HG02938 (cell line): ENCODE measurements at regions not wholly inside any gene's neighbourhood (a gene's known extent, or its start where the extent isn't known, plus 50 kb on each side); places are given as distances from the start of the nearest gene placed in this dataset.

Experiments used
- ATAC-seq: cut with Tn5 transposase; IDR thresholded peaks from one replicate; pipeline ENCODE4 v1.9.1; 2021; ENCODE audit warnings: mild to moderate bottlenecking, moderate library complexity; ENCODE audit not compliant: unreplicated experiment

DNA sequence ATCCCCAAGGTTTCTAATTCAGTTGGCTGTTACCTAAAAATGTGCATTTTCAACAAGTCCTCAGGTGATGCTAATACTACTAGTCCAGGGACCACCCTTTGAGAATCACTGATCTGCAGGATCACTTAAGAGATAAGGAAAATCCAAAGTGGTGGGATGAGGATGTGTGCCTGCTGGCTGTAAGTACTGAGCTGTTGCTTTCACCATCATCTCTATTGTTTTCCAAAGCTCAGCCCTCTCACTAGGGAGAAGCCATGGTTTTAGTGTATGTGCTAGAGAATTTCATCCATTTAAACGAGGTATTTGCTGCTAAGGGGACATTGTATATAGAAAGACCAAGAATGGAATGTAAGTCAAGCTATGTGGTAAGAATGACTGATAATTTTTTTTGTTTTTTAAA, 202.3 kb downstream of the KIF21A start:
- no peak for ATAC-seq

DNA sequence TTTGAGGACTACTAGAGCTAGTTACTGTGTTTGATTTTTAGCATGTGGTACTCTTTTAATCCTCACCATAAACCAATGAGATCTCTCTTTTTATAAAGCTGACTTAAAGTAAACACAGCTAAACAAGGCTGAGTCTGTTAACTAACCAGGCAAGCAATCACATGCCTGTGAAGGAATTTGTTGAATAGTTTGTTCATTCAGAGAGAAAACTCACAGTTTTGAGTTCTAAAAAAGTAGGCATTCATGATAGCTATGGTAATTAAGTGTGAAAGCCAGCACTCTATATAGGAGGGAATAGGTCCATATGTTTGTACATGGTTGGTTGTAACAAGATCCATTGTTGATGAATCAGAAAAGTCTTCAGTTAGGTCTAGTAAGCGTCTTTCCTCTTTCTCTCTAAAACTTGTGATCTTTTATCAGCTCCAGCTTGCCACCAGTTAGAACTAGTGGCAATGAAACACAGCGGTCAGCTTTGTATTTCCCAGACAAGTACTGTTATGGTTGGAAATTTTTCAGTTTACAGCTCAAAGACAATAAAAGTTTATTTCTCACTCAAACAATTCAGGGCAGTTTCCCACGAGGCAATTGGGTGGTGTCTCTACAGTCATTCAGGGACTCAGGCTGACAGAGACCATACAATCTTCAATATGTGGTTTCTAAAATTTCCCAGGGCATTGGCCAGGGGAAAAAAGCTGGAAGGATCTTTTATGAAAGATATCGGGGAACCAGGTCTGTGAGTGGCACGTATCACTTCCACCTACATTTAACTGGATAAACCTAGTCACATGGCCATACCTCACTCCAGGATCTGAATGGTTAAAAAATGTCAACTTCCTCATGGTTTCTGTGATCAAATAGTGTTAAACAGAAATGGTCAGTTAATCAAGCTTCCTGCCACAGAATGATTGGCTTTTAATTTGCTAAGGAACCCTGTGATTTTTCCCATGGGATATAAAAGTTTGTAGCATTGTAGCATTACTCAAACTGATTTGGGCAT, 203.1 kb downstream of the KIF21A start:
- ATAC-seq, result no peak

GRCh38 chr12:39237004-39237403, 205.9 kb downstream of the KIF21A start:
- no peak for ATAC-seq

DNA sequence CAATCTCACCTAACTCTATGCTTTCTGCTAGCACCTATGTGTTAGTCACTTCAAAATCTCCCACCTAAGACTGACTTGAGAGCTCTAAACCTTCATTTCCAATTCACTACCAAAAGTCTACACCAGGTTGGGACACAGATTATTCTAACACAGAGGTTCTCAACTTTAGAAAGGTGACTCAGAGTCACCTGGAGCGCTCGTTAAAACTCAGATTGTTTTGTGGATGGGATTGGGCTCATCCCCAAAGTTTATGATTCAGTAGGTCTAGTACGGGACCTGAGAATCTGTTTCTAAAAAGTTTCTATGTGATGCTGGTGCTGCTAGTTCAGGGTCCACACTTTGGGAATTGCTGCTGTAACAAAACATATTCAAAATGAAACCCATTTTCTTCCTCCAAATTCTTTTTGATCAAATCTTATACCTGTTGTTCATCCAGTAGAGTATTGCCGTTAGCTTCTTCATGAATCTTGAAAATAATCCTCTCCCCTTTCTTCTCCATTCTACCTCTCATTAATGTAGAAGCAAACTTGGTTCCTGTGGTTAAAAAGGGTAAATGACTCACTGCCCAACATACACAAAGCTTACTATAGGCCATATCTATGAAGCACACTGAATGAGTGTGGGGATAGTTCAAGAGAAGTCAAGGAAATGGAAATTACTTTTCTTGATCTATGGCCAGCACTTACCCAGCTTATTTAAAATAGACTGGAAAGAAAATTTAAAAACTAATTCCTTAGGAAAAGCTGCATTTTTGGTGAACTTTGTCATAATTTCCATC, 206.7 kb downstream of the KIF21A start:
- ATAC-seq, result no peak

DNA sequence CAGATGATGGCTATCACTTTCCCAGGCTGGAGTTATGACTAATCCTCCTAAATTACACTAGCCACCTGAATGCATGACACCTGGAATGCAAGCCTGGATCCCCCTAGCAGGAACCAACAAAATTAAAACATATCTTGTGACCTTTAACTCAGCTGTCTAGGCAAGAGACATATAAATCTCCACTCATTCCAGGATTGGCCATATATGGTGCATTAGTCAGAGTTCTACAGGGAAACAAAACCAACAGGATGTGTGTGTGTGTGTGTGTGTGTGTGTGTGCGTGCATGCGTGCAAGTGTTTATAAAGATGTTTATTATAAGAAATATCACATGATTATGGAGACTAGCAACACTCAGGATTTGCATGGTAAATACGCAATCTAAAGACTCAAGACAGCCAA, 212.8 kb downstream of the KIF21A start:
- ATAC-seq, result no peak

- ATAC-seq, result no peak
These were observed 215.7 kb downstream of the KIF21A start for GRCh38 chr12:39227218-39227617.

DNA sequence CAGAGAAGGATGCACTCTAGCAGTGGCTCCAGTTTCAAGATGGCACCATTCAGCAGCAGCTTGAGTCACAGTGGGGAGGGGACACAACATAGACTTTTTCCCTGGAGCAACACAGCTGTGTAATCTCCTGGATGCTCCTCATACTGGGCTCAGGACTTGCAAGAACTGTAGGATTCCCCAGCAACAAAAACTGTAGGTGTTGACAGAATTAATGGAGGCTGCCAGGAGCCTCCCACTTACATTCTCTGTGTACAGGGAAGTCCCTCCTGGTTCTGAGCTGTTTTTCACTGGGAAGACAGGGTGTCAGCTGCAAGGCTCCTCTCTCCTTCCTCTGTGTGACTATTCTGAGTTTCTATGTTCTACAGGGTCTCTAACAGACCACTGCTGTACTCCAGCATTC, 217.9 kb downstream of the KIF21A start:
- no peak for ATAC-seq

DNA sequence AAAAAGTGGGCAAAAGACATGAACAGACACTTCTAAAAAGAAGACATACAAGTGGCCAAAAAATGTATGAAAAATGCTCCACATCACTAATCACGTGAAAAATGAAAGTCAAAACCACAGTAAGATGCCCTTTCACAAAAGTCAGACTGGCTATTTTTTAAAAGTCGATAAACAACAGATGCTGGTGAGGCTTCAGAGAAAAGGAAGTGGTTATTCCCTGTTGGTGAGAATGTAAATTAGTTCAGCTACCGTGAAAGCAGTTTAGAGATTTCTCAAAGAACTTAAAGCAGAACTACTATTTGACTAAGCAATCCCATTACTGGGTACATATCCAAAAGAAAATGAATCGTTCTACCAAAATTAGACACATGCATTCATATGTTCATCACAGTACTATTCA, 237.0 kb downstream of the KIF21A start:
- ATAC-seq, result peak; percentile 83

GRCh38 chr12:39199351-39199750, 243.6 kb downstream of the KIF21A start:
- ATAC-seq, result no peak

DNA sequence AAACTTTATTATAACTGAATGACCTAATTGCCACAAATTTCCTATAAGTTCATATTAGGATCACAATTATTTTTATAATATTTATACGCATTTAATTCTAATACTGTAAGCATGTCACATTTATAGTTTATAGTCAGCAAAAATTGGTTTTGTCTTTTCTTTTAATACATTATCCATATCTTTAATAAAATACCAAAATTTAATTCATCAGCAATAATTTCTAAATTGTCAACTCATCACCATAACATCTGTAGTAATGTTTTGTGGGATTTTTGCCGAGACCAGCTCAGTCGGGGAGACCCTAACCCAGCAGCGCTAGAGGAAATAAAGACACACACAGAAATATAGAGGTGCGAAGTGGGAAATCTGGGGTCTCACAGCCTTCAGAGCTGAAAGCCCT, 254.2 kb downstream of the KIF21A start:
- ATAC-seq, result no peak

DNA sequence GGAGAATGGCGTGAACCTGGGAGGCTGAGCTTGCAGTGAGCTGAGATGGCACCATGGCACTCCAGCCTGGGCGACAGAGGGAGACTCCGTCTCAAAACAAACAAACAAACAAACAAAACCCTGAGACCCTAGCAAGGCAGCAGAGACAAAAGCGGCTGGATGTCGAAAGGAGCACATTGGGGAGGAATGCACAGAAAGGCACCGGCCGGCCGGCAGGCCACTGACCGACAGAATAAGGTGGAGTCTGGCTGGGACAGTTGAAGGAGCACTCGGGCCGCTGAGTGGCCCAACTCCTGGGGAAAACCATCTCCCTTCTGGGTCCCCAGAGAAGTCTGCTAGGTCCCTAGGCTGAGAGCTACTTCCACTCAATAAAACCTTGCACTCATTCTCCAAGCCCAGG, 256.2 kb downstream of the KIF21A start:
- ATAC-seq, result no peak

- no peak for ATAC-seq
These were observed 264.1 kb downstream of the KIF21A start for GRCh38 chr12:39178837-39179236.

- no peak for ATAC-seq
These were observed 266.6 kb downstream of the KIF21A start for GRCh38 chr12:39176356-39176755.

DNA sequence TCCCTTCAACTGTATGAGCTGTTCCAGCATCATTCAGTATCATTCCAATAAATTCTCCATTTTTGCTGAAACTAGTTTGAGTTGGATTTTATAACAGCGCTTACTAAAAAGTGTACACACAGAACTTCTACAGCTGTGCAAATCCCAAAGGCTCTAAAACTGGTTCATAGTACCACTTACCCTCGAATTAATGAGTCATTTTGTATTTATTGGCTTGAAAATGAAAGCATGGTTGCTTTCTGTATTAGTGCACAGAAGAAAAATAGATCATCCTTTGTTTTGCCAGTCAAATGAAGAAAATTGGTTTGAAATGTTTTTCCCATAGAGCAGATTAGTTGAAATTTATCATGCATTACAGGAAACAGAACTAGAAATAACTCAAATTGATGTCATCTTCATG, 268.3 kb upstream of the CPNE8 start:
- ATAC-seq, result no peak

DNA sequence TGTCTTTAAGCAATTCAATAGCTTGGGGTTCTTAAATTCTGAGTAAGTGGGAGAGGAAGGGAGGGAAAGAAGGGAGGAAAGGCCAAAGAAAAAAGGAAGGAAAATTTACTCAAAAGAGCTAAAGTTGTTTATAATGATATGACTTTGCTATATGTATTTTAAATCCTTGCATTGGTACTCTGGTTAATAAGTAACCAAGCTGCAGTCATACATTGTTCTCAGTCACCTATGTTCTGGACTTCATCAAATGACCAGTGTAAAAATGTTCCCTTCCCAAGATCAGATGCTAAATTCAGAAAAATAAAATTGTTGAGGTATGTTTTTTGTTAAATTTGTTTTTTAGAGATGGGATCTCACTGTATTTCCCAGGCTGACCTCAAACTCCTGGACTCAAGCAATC, 259.9 kb upstream of the CPNE8 start:
- ATAC-seq, result no peak

- ATAC-seq, result no peak
These were observed 256.2 kb upstream of the CPNE8 start for GRCh38 chr12:39161465-39162085.

- no peak for ATAC-seq
These were observed 252.4 kb upstream of the CPNE8 start for GRCh38 chr12:39157696-39158342.

GRCh38 chr12:39145175-39145999, 240.0 kb upstream of the CPNE8 start:
- ATAC-seq, result peak; percentile 60

GRCh38 chr12:39144613-39145061, 239.2 kb upstream of the CPNE8 start:
- ATAC-seq, result no peak

GRCh38 chr12:39138268-39138667, 232.9 kb upstream of the CPNE8 start:
- ATAC-seq, result no peak
